GM18867 (cell line): ENCODE measurements at regions not wholly inside any gene's neighbourhood (a gene's known extent, or its start where the extent isn't known, plus 50 kb on each side); places are given as distances from the start of the nearest gene placed in this dataset.

Experiments
- ATAC-seq: cut with Tn5 transposase; IDR thresholded peaks from one replicate; pipeline ENCODE4 v1.9.1; 2021; ENCODE audit warnings: mild to moderate bottlenecking, moderate library complexity; ENCODE audit not compliant: unreplicated experiment

GRCh38 chr12:58186401-58186800 is 245.0 kb downstream of the ATP23 start:
- ATAC-seq = no peak

GRCh38 chr12:58186914-58187313 is 245.5 kb downstream of the ATP23 start:
- no peak for ATAC-seq

- ATAC-seq = no peak
Measured at GRCh38 chr12:58189030-58189429, 247.7 kb downstream of the ATP23 start.

- ATAC-seq = no peak
Measured at GRCh38 chr12:58189893-58190292, 248.5 kb downstream of the ATP23 start.

DNA sequence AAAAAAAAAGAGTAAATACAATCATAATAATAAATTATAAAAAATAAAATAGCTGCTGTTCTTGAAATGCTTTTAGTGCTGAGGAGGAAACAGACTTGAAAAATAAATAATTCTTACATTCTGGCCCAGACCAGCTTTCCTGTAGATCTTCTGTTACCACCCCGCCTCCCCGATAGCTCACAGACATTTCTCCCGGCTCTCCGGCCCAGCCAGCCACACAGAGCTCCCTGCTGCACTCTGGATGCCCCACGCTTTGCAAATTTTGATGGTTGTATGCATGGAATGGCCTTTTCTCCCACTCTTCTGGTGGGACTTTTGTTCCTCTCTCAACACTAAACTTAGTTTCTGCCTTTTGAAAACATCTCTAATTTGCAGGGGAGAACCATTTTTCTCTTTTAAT is 249.3 kb downstream of the ATP23 start:
- no peak for ATAC-seq

DNA sequence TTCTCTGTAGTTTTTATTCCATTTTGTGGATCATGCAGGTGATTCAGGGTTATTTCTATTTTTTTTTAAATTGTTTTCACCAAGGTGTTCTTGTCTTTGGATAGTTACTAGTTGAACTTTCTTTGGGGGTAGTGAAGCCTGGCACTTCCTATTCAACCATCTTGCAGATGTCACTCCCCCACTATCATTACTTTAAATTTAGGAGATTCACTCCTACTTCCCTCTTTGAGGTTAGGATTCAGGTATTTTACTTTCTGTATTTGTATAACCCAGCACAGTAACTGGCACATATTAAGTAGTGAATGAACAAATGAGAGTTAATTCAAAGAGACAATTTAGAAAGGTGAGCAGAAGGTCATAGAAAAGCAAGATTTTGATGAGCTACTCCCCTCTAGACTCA is 255.6 kb downstream of the ATP23 start:
- no peak for ATAC-seq

DNA sequence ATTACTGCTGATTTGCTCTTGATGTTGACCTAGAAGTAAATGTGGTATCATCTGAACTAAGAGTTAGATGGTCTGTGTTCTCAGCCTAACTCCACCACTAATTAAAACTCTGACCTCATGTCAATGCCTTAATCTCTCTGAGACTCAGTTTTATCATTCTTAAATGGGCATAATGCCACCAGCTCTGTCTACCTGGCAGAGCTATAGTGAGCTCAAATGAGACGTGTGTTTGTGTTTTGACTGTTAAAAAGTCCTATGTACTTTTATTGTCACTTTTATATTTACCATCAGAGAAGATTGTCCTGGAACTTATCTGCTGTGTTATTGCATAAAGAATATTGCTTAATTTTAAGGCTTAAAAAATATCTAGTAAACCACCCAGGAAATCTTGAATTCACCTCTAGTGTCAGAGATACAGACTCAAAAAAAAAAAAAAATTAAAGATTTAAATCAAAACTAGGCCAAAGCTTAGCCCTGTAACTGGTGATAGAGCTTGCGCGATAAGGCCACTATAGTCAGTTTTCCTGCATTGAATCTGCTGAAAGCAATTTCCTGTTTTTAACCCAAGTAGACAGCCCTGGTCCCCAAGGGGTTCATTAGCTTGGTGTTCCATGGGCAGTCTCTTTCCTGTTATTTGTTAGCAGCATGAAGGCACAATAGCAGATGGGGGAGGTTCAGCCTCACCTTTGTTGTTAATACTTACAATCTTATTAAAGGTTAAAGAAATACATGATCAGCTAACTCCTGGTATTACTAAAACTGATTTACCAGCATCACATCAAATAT is 261.8 kb downstream of the ATP23 start:
- no peak for ATAC-seq

DNA sequence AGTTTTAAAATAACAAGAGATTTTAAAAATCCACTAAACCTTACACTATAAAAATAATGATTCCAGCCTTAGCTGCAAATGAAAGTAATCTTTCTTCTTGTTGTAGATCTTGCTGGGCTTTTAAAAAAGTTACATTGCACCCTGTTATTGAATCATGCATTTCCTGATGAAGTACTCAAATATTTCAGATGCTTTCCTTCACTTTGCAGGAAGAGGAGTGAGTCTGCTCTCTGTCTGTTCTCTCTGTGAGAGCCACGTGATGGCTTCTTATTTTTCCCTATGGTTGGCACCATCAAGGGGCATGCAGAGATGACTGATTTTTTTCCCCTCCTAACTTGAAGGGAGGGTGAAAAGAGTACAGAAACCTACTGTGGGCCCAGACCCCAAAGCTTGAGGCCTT is 262.7 kb downstream of the ATP23 start:
- no peak for ATAC-seq

- no peak for ATAC-seq
Measured at GRCh38 chr12:58206876-58207275, 265.5 kb downstream of the ATP23 start.

- ATAC-seq = no peak
Measured at GRCh38 chr12:58211211-58211610, 269.8 kb downstream of the ATP23 start.

DNA sequence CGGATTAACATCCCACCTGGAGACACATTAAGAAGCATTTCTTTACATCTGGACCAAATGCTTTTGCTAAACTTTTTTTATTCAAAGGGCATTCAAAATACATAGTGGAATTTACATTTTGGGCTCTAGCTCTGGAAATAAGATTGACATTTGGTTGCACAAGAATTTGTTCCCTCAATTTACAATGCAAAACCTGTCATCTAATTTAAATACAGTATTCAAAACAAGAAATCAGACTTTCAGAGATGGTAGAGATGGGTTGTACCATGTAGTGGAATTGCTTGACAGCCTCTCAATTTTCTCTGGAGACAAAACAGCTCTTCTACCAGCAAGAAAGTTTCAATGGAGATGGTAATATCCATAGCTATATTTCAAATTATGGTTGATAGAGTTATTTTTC is 275.8 kb downstream of the ATP23 start:
- ATAC-seq = no peak

DNA sequence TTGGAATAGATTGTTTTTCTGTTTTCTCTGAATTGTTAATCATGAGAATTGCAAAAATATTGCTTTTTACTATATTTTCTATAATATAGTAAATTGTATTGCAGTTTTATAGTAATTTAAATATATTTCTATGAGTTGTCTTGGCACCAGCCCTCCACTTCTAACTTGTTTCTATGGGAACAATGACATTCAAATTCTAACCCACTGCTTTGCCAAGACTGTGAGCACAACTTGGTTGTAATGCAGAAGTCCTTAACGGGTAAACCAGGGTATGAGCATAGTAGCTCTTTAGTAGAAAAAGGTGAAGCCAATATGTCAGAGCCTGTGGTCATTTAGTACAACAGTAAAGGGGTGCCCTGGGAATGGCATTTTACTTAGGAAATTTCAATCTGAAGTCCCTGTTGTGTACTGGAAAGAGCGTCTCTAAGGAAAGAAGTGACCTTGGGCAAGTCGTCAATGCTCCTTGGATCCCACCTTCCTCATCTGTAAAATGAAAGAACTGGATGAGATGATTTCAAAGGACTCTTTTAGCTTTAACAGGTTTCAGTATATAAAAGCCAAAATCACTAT is 283.3 kb downstream of the ATP23 start:
- no peak for ATAC-seq

- ATAC-seq = no peak
Measured at GRCh38 chr12:58225203-58225877, 284.0 kb downstream of the ATP23 start.

GRCh38 chr12:58233886-58234285 is 292.5 kb downstream of the ATP23 start:
- no peak for ATAC-seq

GRCh38 chr12:58238411-58238810 is 297.0 kb downstream of the ATP23 start:
- no peak for ATAC-seq

- no peak for ATAC-seq
Measured at GRCh38 chr12:58241099-58241498, 299.7 kb downstream of the ATP23 start.

DNA sequence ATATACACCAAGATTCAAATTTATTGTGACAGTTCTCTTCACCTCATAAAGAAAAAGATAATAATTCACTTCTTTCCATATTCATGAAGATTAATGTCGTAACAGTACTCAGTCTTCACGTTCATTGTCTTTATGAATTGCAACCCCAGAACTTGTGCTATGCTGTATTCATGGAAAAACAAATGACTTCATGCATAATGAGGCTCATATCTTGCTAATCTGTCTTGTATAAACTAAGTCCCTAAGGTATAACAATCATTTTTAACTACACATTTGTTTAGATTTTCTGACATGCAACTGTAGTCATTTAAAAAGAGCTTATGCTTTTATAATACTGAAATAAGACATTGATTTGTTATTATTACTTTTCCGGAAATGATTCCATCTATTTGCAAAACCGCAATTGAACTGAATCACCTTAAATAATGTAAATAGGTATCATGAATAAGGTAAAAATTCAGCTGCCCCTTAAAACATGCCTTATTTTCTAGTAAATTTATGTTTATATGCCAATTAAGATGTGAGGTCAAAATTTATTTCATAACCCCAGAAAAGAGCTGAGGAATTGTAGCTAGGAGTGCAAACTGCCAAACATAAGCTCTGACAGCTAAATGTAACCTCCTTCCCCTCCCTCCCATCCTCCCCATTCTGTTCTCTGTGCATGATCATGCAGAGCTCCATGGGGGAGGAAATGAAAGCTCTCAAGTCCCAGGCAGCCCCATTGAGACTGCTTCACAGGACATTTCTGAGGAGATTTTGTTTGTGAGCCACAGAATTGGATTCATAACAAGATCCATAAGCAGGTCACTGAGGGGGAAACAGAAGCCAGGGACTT is 301.6 kb downstream of the ATP23 start:
- ATAC-seq = no peak

GRCh38 chr12:58247633-58248032 is 306.3 kb downstream of the ATP23 start:
- no peak for ATAC-seq

DNA sequence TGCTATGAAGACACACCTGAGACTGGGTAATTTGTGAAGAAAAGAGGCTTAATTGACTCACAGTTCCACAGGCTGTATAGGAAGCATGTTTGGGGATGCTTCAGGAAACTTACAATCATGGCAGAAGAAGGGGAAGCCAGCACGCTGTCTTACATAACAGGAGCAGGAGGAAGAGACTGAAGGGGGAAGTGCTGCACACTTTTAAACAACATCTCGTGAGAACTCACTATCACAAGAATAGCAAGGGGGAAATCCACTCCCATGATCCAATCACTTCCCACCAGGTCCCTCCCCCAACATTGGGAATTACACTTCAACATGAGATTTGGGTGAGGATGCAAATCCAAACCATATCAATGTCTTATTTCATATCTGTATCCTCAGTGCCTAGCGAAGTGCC is 307.2 kb downstream of the ATP23 start:
- no peak for ATAC-seq

GRCh38 chr12:58249610-58250009 is 308.2 kb downstream of the ATP23 start:
- ATAC-seq = no peak

DNA sequence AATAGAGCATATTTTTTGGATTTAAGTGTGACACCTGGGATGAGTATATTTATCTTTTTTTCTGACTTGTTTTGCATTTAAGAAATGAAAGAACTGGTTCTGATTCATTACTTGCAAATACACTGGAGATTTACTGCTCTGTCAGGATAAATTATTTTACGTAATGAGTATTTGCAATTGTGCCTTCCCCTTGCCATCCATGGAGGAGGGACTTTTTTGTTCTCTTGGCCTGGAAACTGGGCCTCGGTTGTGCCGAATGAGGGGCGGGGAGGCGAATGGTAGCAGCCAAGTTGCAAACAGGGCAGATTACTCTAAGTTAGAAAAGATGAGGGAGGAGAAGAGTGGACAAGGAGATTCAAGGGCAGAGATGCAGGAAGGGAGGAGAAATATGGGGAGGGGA is 308.7 kb downstream of the ATP23 start:
- no peak for ATAC-seq
